ENCODE measurements at regions not wholly inside any gene's neighbourhood (a gene's known extent, or its start where the extent isn't known, plus 50 kb on each side); places are given as distances from the start of the nearest gene placed in this dataset.

DNA sequence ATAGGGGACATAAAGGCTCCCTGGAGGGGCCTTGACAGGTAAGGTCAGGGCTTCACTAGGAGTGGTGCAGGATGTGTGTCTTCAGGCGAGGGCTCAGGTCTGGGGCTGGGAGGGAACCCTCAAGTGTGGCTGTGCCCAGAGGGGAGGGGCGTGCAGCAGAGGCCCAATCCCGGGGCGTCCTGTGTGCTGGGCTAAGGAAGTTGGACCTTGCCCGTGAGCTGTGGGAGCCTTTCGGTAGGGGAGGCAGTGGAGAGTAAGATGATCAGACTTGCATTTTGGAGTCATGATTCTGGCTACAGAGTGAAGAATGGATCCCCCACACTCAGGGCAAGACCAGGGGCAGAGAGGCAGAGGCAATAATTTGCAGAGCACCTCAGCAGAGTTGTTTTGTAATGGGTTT is 145.4 kb downstream of the BUB3 start:
- TF ChIP-seq POLR2A (IDR thresholded peaks at IDR 0.05) (no peak), POLR2AphosphoS5 (IDR thresholded peaks at IDR 0.05) (no peak), EP300 (IDR thresholded peaks at IDR 0.05) (no peak)
- TF ChIP-seq, protein P1, sequence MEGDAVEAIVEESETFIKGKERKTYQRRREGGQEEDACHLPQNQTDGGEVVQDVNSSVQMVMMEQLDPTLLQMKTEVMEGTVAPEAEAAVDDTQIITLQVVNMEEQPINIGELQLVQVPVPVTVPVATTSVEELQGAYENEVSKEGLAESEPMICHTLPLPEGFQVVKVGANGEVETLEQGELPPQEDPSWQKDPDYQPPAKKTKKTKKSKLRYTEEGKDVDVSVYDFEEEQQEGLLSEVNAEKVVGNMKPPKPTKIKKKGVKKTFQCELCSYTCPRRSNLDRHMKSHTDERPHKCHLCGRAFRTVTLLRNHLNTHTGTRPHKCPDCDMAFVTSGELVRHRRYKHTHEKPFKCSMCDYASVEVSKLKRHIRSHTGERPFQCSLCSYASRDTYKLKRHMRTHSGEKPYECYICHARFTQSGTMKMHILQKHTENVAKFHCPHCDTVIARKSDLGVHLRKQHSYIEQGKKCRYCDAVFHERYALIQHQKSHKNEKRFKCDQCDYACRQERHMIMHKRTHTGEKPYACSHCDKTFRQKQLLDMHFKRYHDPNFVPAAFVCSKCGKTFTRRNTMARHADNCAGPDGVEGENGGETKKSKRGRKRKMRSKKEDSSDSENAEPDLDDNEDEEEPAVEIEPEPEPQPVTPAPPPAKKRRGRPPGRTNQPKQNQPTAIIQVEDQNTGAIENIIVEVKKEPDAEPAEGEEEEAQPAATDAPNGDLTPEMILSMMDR (IDR thresholded peaks at IDR 0.05) = no peak

Data from sigmoid colon (tissue), 4 donors.